Breast epithelium (tissue), 4 donors: ENCODE measurements at regions not wholly inside any gene's neighbourhood (a gene's known extent, or its start where the extent isn't known, plus 50 kb on each side); places are given as distances from the start of the nearest gene placed in this dataset.
A peak's percentile ranks its signal among the peaks of the same experiment; 100 is the strongest.

Experiments used
- DNase-seq, 2 donors: peaks; one replicate each; pipeline ENCODE4 v3.0.0-alpha.2; 2019; ENCODE audit warnings: low spot score in 2 of 2
- H3K27ac ChIP-seq, 2 donors: fragments of 200-600 bp; sonication (generic) in 1 of 2; one replicate each; pipeline ENCODE4 v1.5.1; 2016 to 2019; ENCODE audit warnings: mild to moderate bottlenecking in 1 of 2
- H3K27me3 ChIP-seq, 2 donors: fragments of 200-600 bp; sonication (generic) in 1 of 2; one replicate each; pipeline versions ENCODE4 v1.5.1 to v1.6.0; 2017 to 2019; ENCODE audit warnings: control low read depth in 1 of 2, mild to moderate bottlenecking in 1 of 2
- H3K36me3 ChIP-seq: fragments of 200-600 bp; one replicate; pipeline ENCODE4 v1.5.1; 2019
- H3K4me1 ChIP-seq, 2 donors: fragments of 200-600 bp; sonication (generic); one replicate each; pipeline ENCODE4 v1.5.1; 2016 to 2019; ENCODE audit warnings: control low read depth in 1 of 2
- H3K4me3 ChIP-seq, 3 donors: fragments of 200-600 bp; sonication (generic); 1 replicate in 2 of 3; 2 replicates in 1 of 3; pipeline ENCODE4 v1.5.1; 2016 to 2019; ENCODE audit warnings: mild to moderate bottlenecking in 3 of 3, moderate library complexity in 2 of 3
- H3K9me3 ChIP-seq, 2 donors: fragments of 200-600 bp; sonication (generic) in 1 of 2; one replicate each; pipeline ENCODE4 v1.5.1; 2016 to 2019; ENCODE audit warnings: control low read depth in 1 of 2
- CTCF ChIP-seq, 3 donors: fragments of 450-650 bp; IDR thresholded peaks; one replicate each; pipeline ENCODE4 v1.5.1; 2016 to 2017; ENCODE audit warnings: antibody characterized with exemption in 3 of 3, mild to moderate bottlenecking in 3 of 3, moderate library complexity in 3 of 3
- POLR2A ChIP-seq: fragments of 450-650 bp; IDR thresholded peaks from one replicate; pipeline ENCODE4 v1.6.1; 2016; ENCODE audit warnings: antibody characterized with exemption, mild to moderate bottlenecking, moderate library complexity
- POLR2AphosphoS5 ChIP-seq, 3 donors: sonication (generic); formaldehyde crosslinking; IDR thresholded peaks; one replicate each; pipeline ENCODE4 v1.6.1; 2017; ENCODE audit warnings: antibody characterized with exemption in 3 of 3
- intact Hi-C: fragments of 100-400 bp; cut with DNase I; formaldehyde crosslinking; loops from one replicate; pipeline ENCODE4 v1.15.1; 2023; ENCODE audit warnings: low total_unique reads

DNA sequence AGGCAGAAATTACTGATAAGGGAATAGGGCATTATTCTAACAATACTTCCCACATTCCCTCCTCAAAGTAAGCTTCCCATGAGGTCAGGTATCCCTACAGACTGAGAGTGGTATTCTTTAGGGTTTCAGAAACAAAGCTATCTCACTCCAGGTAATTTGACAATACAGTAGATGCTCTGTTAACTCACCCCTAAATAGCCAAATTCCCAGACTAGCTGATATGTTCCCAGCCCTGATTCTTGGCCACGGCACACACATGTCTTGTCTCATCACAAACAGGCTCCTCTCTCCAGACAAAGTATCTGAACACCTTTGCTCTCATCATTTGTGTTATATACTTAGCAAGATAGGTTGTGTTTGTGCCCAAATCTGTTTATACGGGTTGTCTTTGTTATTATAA, 139.9 kb downstream of the ZNF608 start:
- TF ChIP-seq CTCF (IDR thresholded peaks at IDR 0.05) (no peak), POLR2AphosphoS5 (IDR thresholded peaks at IDR 0.05) (no peak), POLR2A (no peak)
- Histone ChIP-seq H3K4me1 (no peaks in the 10 kb centered on the region), H3K27ac (peak overlapping the region in 1 of 2 donors; percentile 8), H3K36me3 (no peaks in the 10 kb centered on the region), H3K27me3 (no peaks in the 10 kb centered on the region), H3K4me3 (no peak overlapping the region), H3K9me3 (no peaks in the 10 kb centered on the region)
- DNase-seq, result no peak
- intact Hi-C loops, result no loop called here

GRCh38 chr5:124606093-124606492, 140.3 kb downstream of the ZNF608 start:
- Histone ChIP-seq H3K36me3 (no peaks in the 10 kb centered on the region), H3K27ac (peak overlapping the region in 1 of 2 donors; percentile 16), H3K9me3 (no peaks in the 10 kb centered on the region), H3K27me3 (no peaks in the 10 kb centered on the region), H3K4me1 (no peaks in the 10 kb centered on the region), H3K4me3 (no peak overlapping the region)
- DNase-seq, result no peak
- intact Hi-C loops, result no loop called here
- TF ChIP-seq CTCF (IDR thresholded peaks at IDR 0.05) (no peak), POLR2A (no peak), POLR2AphosphoS5 (IDR thresholded peaks at IDR 0.05) (no peak)

DNA sequence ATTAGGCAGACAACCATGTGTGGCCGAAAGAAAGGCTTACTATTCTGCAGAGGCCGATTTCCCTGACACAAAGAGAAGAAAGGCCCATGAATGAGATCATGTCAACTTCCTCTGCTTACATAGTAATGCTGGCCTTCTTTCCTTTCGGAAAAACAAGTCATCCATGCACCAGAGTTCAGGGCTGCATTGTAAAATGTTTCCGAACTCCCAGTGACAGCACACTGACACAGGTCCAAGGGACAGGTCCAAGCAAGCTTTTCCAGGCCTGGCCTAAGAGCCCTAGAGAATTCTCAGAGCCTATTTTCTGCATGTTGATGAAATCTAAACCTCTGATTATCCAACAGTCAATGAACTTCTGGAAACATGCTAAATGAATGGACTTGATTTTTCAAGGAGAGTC, 140.9 kb downstream of the ZNF608 start:
- no peaks in the 10 kb centered on the region for H3K9me3 ChIP-seq
- no peak for DNase-seq

GRCh38 chr5:124604419-124604818, 142.0 kb downstream of the ZNF608 start:
- no peaks in the 10 kb centered on the region for H3K9me3 ChIP-seq
- no peaks in the 10 kb centered on the region for H3K27me3 ChIP-seq
- no peak for DNase-seq
- no peaks in the 10 kb centered on the region for H3K4me1 ChIP-seq
- no peaks in the 10 kb centered on the region for H3K36me3 ChIP-seq
- H3K27ac ChIP-seq, result no peak overlapping the region
- TF ChIP-seq POLR2A, result no peak
- no peak for TF ChIP-seq CTCF (IDR thresholded peaks at IDR 0.05)
- no peak for TF ChIP-seq POLR2AphosphoS5 (IDR thresholded peaks at IDR 0.05)
- intact Hi-C loops, result no loop called here
- H3K4me3 ChIP-seq, result no peak overlapping the region

More for the DNA sequence above, 140.9 kb downstream of the ZNF608 start:
- TF ChIP-seq POLR2A (no peak), CTCF (IDR thresholded peaks at IDR 0.05) (no peak), POLR2AphosphoS5 (IDR thresholded peaks at IDR 0.05) (no peak)
- Histone ChIP-seq H3K4me1 (no peaks in the 10 kb centered on the region), H3K36me3 (no peaks in the 10 kb centered on the region), H3K27ac (peak overlapping the region in 1 of 2 donors; percentile 16), H3K4me3 (no peak overlapping the region), H3K27me3 (no peaks in the 10 kb centered on the region)
- intact Hi-C loops, result no loop called here

GRCh38 chr5:124602925-124603650, 143.4 kb downstream of the ZNF608 start:
- Histone ChIP-seq H3K27ac (no peak overlapping the region), H3K36me3 (no peaks in the 10 kb centered on the region), H3K4me3 (no peak overlapping the region), H3K27me3 (no peaks in the 10 kb centered on the region), H3K9me3 (no peaks in the 10 kb centered on the region), H3K4me1 (no peaks in the 10 kb centered on the region)
- intact Hi-C loops, result no loop called here
- TF ChIP-seq CTCF (IDR thresholded peaks at IDR 0.05), result no peak
- no peak for DNase-seq
